ENCODE measurements at regions not wholly inside any gene's neighbourhood (a gene's known extent, or its start where the extent isn't known, plus 50 kb on each side); places are given as distances from the start of the nearest gene placed in this dataset.
"Not testable (repeated sequence)": the region's sequence is repeated elsewhere in the genome, so short reads cannot be mapped to it uniquely, and the experiment has no call there.

DNA sequence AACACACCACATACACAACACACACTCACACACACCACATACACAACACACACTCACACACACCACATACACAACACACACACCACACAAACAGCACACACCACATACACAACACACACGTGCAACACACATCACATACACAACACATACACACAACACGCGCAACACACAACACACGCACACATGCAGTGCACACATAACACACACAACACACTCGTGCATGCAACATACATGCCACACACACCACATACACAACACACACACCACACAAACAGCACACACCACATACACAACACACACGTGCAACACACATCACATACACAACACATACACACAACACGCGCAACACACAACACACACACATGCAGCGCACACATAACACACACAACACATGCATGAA, 192.8 kb downstream of the C16orf95 start:
- not testable (repeated sequence) for DNase-seq

DNA sequence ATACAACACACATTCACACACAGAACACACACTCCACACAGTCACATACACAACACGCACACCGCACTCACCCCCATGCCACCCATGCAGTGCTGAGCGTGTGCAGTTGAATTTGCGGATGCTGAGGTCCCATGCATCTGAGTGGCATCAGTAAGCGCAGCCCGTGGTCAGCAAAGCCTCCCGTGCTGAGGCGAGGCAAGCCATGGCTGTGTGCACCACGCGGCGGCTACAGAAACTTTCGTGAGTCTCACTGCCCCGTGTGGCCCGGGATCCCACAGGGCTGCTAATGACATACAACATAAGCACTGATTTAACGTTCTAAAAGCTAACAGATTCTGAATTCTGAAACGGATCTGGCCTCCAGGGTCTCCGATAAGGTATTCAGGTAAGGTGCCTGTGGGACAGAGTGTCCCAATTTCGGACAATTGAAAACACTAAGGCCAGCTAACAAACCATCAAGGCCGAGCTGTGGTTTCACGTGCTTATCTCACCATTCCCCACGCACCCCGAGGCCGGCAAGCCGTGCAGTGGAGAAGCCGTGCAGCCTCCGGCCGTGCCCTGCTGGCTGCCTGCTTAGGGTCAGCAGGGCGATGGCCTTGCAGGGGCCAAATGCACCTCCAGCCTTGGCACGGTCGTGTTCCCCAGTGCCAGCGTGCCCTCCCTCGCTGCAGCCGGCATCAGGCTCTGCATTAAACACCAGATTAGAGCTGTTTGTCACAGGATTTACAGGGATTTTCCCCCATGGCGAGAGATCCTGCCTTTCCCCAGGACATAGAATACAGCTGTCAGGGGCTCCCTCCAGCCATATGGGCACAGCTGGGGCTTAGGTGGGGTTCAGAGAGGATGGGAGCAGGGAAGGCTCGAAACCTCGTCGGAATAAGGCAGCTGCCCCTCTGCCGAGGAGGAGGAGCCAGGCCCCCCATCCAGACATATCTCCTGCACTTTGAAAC, 191.7 kb downstream of the C16orf95 start:
- no peak for DNase-seq

DNA sequence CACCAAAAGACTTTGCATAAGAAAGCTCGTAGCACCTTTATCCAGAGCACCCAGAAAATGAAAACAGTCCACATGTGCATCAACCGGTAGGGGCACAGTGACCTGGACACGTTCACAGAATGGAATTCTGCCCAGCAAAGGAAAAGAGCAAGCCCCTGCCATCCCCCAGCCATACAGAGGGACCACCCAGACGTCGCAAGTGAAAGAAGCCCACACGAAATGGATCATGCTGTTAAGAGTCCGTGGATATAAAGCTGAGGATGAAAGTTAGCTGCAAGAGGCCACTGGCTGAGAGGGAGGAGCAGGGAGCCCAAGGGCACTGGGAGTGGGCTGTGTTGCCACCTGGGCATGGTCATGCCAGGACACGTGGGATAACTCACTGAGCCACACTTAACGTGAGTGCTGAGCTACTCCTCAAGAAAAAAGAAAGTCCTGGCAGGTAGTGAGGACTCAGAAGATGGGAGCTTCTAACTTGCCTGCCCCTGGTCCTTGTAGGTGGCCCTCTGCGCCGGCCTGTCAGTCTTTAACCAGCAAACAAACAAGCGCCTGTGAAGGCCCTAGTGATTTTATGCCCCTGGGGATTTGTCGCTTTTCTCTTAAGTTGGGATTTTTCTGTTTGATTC, 190.7 kb downstream of the C16orf95 start:
- no peak for DNase-seq

DNA sequence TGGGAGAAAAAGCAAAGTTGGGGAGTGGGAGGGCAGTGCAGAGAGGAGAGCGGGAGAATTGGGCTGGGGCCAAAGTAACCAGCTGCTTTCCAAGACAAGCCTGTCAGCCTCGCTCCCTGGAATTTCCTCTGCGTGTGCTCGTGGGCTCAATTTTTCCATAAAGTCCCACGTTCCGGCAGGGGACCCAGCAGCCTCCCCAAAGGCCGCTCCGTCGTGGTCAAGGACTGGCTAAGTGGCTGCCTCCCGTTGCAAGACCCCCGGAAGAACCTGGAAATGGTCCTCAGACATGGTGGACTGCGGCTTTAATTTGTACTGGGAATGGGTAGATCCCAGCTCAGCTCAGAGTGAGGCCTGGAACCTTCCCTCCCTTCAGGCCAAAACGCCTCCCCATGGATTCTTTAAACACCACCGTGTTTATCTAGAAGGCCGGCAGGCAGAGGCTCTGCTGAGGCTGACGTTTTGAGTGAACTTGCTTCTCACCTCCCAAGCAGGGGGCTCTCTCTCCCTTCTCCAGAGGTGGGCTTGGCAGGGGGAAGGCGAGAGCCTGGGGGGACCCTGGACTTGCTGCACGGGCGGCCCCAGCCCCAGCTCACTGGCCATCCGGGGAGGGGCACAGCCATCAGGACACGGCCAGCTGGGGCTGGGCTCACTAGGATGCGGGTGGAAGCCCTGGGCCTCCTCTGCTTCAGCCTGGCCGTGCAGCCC, 190.0 kb downstream of the C16orf95 start:
- no peak for DNase-seq

DNA sequence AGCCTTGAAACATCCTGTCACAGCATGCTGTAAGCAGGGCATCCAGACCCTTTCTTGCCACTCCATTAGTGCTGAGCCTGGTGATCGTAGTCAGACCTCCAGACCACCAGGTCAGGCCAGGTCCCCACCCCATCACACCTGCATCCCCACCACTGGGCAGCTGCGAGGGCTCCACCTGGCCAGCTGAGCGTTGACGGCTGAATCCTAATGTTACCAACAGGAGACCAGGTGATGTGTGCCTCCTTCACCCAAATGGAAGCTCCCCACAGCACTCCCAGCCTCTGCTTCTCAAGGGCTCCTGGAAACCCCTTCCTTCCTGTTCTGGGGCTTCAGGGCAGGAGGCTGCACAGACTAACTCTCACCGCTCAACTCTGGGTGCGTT, 189.4 kb downstream of the C16orf95 start:
- DNase-seq, result no peak

DNA sequence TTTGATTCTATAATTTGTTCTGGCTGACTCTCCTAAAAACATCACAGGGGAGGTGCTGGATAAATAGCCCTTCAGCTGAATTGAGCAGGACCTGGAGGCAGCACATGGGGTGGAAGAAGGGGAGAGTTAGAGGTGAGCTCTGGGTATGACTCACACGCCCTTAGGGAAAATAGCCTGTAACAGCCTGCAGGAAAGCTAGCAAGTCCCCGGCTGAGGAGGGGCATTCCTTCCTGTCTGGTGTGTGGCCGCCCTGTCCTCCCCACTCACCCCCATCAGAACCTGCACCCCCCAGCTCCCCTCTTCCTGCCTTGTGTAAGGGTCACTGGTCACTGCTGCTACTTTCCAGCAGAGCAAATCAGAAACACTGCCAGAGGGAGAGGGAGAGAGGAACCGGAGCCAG, 187.4 kb downstream of the C16orf95 start:
- DNase-seq, result no peak

DNA sequence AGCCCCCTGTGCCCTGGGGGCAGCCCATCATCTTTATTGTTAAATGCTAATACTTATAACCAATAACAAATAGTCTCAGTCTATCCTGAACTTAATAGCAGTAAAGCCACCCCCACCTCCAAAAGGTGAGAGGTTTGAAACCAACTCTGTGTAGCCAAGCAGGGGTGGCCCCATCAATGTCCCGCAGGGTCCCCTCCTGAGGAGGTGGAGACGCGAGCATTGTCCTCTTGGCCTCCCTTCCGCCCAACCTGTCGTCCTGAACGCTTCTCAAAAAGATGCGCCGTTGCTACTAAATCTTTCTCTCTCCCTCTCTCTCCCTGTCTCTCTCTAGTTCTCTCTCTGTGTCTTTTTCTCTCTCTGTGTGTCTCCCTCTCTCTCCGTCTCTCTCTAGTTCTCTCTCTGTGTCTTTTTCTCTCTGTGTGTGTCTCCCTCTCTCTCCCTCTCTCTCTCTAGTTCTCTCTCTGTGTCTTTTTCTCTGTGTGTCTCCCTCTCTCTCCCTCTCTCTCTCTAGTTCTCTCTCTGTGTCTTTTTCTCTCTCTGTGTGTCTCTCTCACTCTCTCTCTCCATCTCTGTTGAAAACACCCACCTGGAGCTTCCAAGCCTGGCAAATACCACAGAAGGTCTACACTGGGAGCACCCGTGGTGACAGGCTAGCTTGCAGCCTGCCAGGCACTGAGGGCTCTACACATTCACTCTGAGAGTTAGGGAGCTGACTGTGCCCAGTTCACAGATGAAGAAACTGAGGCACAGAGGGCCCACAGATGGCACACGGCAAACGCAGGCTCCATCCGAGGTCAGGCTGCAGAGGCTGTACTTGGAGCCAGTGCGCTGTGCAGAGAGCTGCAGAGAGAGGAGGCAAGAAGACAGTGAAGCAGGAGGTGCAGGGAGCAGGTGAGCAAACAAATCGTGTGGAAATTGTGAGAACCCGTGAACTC, 185.9 kb downstream of the C16orf95 start:
- no peak for DNase-seq

DNA sequence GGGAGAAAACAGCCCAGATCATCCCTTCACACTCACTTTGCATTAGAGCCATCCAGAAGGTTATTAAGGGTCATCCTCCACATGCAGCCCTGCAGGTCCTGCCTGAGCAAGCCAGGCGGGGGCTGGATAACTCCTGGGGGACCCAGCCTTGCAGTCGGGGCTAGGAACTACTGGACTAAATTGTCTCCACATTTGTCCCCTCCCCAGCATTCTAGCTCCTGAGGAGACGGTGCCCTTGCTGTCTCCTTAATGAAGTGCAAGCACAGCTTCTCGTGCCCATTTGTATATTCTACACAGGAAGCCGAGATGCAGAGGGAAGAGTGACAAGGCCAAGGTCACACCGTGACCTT, 185.2 kb downstream of the C16orf95 start:
- DNase-seq, result no peak

DNA sequence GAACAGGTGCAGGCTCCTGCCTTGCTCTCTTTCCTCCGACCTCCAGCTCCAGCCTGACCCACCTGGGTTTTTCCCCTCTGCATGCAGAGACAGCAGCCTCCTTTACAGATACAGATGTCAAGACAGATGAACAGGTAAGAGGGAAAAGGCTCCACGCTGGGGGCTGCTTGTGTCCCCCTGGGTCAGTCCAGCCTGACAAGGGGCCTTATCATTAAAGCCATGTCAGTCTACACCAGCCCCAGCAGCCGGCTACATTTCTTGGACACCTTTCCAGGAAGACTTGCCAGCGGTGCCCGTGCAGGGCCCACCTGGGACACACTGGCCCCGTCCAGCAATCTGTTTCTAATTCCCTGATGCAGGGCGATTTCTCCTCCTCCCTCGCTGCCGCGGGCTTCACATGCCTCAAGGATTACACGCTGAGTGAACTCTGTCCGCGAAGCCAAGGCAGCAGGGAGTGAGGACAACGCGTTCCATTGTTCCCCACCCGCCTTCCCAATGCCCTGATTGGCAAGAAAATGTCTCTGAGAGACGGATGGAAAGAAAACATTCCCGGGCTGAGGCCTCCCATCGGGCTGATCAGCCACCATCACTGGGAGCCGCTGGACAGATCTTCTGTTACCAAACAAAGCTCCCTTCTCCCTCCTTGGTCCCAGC, 184.7 kb downstream of the C16orf95 start:
- DNase-seq, result no peak

DNA sequence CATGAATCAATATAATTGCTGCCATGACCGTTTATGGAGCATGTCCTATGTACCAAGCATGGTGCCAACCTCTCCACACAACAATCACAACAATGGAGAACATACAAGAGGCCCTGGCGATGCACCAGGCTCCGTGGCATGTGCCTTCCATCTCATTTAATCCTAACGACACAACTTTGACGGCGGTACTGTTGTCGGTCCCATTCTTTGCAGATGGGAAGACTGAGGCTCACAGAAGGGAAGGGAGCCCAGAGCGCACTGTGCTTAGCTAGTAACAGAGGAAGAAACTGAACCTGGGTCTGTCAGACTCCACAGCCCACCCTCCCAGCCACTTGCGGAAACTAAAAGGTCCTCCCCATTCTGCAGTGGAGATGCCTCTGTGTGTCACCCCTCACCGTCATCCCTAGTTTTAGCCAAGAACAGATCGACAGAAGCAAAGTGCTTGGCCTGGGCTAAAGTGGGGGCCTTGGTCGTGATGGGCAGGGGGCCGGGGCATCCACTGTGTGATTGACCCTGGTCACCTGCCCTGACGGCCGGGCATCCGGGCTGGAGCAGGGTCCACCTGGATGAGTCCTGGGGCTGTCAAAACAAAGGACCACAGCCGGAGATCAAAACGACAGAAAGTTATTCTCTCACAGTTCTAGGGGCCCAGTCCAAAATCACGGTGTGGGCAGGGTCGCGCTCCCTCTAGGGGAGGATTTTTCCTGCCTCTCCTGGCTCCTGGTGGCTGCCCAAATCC, 183.9 kb downstream of the C16orf95 start:
- DNase-seq, result no peak

DNA sequence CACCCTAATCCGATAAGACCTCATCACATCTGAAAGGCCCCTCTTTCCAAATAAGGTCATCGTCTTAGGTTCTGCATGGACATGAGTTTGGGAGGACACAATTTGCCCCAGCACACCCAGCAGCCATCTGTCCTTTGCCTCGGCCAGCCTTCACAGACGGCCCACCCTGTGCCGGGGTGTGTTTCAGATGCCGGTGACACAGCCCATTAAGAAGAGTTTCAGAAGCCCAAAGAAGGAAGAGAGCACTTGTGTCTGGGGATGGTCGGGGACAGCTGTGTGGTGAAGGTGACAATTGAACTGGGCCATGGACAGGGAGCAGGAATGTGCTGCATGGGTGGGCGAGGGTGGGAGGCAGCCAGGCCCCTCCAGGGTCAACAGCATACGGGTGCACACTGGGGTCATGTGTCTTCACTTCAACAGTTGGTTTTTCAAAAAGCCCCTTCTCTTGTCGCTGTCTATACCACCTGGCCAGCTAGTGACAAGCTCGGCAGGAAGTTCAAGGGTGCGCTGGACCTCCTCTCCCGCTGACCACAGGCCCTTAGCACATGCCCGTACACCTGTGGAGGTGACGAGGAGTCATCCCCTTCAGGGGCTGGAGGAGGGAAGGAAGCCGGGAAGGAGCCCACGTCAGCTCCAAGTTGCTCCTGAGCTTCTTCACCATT, 183.1 kb downstream of the C16orf95 start:
- no peak for DNase-seq

DNA sequence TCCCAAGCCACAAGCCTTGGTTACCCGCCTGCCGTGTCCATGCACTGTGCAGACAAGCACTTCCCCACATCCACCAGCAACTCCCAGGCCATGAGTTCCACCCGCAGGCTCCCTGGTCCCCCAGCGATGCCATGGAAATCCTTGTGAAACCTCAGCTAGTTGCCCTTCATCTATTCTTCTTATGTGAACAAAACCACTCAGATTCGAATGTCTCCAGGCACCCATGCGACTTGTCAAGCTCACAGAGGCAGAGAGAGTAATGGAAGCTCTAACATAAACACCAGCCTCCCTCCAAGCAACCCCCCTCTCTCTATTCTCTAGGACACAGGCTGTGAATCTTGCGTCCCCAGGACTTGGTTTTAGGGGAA, 182.6 kb downstream of the C16orf95 start:
- no peak for DNase-seq

DNA sequence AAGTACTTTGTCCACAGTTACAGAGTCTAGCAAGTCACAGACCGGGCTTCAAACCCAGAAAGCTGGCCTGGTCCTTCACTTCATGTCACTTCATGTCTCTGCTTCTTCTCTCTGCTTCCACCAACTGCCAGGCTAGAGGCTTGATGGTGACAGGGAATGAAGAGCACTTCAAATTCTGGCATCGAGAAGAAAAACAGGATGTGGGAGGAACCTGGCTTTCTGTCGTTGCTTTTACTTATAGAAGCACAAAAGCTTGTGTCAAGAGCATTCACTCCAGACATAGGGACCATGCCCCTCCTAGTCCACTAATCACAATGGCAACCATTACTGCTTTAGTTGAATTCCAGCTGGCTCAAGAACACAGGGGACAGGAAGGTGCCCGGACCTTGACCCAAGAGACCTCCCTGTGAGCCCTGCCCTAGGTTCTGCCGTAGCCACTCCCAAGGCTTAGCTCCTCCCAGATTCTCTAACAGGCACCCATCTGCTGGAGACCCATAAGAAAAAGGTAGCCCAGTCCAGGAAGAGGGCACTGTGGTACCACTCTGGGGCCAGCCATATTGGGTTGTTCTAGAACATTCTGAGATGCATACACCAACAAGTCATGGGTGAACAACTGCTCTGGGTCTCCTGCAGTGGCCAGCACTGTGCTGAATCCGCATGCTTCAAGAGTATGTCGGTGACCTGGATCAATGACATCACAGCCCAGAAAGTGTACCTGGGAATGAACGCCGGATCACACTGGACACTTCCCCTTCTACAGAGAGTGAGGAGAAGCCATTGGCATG, 181.8 kb downstream of the C16orf95 start:
- DNase-seq, result no peak

DNA sequence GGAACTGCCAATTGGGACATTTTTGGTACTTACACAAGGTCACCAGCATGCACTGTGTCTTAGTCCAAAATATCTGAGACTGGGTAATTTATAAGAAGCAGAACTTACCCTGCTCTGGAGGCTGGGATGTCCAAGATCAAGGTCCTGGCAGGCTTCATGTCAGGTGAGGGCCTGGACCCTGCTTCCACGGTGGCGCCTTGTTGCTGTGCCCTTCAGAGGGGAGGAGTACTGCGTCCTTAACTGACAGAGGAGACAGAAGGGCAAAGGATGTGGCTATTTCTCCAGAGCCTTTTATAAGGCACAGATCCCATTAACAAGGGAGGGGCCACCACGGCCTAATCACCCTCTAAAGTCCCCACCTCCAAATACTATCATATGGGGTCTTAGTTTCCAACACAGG, 178.9 kb downstream of the C16orf95 start:
- DNase-seq, result no peak

DNA sequence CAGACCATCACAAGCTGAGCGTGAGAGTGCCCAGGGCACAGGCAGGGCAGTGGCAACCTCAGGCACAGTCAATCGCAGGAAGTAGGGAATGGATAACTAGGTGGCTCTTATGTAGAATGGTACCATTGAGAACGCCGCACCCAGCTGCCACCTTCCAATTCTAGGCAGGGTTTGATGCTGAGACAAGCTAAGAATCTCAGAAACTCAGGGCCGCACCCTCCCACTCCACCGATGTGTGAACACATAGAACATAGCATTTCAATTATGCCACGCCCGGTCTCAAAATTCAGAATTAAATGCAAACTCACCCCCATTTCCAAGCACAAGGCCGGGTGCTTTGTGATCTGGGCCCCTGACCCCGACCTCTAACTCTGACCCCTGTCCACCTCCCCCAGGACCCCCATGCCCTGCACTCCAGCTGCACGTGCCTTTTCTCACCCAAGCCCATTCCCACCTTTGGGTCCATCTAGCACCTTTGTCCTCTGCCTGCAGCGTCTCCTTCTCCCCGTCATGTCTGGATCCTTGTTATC, 178.4 kb downstream of the C16orf95 start:
- DNase-seq, result no peak

DNA sequence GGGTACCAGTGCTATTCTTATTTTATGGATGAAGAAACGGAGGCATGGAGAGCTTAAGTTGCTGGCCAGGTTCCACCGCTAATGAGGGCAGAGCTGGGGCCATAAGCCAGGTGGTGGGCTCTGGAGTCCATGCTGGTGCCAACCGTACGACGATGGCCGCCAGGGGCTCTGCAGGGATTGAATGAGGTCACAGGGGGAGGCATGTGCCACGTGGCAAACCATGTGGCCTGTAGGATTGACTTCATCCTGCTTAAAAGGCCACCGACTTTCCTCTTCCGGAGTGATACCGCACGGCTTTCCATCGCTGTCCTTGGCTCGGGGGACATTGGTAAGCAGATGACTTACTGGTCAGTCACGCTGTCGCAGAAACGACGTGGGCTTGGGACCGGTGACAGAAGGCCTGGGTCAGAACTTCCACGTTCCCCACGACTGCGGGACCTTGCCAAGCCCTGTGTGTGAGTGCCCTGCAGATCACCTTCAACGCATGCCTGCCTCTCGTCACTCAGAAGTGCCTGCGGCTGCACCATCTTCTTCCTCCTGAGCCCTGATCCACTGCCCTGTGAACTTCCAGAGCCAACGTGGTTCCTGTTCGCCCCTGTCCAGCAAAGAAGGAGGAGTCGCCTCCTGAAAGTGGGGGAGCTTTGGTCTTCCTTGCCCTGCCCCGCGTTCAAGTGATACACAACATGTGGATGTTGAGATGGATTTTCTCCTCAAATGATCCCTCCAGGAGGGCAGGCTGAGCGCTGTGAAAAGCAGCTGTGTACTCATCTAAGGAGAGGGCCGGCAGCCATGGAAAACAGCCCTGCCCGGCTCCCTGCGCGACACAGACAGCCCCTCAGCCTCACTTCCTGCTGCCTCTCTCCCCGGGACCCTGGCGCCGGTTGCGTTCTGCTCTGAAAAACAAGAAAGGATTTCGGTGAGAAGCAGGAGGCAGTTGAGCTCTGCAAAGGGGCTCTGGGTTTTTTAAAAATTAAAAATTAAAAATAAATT, 176.7 kb downstream of the C16orf95 start:
- no peak for DNase-seq

DNA sequence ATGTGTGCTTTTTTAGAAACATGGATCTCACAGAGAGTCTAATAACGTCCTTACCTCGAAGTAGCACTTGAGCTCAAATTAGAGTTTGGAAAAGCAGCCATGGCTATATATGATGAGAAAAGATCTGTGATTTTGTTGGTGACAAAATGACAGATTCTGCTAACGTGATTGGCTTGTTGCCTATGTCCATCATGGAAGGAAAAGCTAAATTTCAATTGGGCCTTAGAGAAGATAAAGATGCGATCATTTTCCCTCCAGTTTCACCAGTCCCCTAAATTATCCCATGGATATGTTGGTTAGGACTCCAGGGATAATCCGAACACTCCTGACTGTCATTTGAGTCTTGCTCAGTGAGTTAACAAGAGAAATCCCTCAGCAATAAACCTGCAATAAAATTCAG, 175.8 kb downstream of the C16orf95 start:
- DNase-seq, result no peak

DNA sequence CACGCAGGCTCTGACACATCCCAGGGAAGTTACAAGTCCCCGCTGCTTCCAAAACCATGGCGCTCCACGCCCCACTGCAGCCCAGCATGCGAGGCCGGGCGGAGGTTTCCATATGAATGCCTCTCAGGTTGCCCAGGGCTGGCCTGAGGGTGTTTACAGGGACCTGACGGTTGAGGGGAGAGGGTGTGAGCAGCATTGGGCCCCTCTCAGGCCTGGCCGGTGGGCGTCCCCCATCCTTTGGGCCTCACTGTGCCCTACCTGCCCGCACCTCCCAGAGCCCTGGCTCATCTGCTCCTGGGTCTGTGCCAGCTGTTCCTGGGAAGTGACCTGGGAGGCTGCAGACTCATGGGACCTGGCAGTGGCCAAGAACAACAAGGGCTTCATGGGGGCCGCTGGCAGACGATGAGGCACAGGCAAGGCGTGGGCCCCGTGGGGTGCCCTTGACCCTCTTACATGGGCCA, 173.5 kb downstream of the C16orf95 start:
- DNase-seq, result no peak

DNA sequence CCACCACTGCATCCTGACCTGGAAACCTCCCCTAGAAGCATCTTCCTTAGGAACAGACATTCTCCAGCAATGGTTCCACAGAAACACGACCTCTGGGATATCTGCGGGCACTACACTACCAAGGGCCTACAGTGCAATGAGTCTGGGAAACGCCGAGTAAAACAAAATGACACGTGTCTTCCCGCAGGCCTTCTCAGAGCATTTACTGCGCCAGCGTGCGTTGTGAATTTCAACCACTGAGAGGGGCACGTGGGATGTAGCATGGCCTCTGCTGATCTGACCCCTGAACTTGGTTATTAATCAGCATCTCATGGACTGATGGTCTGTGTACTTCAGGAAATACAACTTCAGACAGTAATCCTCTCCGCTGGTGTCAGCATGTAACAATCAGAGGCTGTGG, 173.0 kb downstream of the C16orf95 start:
- DNase-seq, result no peak
